HepG2 (cell line): ENCODE measurements at regions not wholly inside any gene's neighbourhood (a gene's known extent, or its start where the extent isn't known, plus 50 kb on each side); places are given as distances from the start of the nearest gene placed in this dataset.

Experiments
- ATAC-seq: fragments of 200-7000 bp; cut with Tn5 transposase; 3 replicates; pipeline ENCODE4 v1.9.1; 2020; ENCODE audit warnings: mild to moderate bottlenecking, moderate library complexity
- BruUV-seq: library from RNA; stranded (reverse); fragments of 400-500 nt; replicated peaks from 2 replicates; lab custom pipeline; 2021; lab: Mats Ljungman, UMichigan
- CTCF ChIA-PET: fragments of 300-600 bp; formaldehyde crosslinking; extraction: SDS; loops from one replicate; lab custom pipeline; 2021; ENCODE audit warnings: low total read pairs, inconsistent platforms, low intra/inter-chr PET ratio; lab: Yijun Ruan, JAX
- POLR2A ChIA-PET: fragments of 350-600 bp; sonication (Branson Sonifier 250); formaldehyde crosslinking; loops from one replicate; lab custom pipeline; 2020; ENCODE audit warnings: antibody characterized with exemption, inconsistent platforms; lab: Yijun Ruan, JAX
- DNase-seq: peaks from one replicate; pipeline ENCODE4 v3.0.0-alpha.2; 2015; ENCODE audit warnings: low spot score
- FAIRE-seq: peaks from 3 replicates; lab custom pipeline; 2011; peaks lifted over from hg19 to GRCh38; lab: Jason Lieb, UNC
- H2AFZ ChIP-seq: one replicate; pipeline ENCODE4 v1.6.1; 2011; ENCODE audit warnings: low read length, inconsistent platforms
- H3K27ac ChIP-seq: fragments of 300-600 bp; 3 replicates; pipeline ENCODE4 v1.8.0; 2011; ENCODE audit warnings: mixed run types, mild to moderate bottlenecking, mixed read lengths, low read length, inconsistent platforms; ENCODE audit not compliant: insufficient read depth; ENCODE audit errors: extremely low read length
- H3K27me3 ChIP-seq, 2 experiments: fragments of 200-600 bp in 1 of 2; 2 replicates in 1 of 2; 3 replicates in 1 of 2; pipeline versions ENCODE4 v1.6.0 to v1.8.0; 2011; ENCODE audit warnings: low read length in 2 of 2, mild to moderate bottlenecking in 2 of 2, moderate library complexity in 2 of 2, inconsistent platforms in 1 of 2; ENCODE audit not compliant: insufficient read depth in 2 of 2, control insufficient read depth in 1 of 2
- H3K36me3 ChIP-seq, 2 experiments: fragments of 200-600 bp in 1 of 2; replicated peaks in 1 of 2; 2 replicates in 1 of 2; 3 replicates in 1 of 2; pipeline versions ENCODE4 v1.5.1 to v1.8.0; 2011; ENCODE audit warnings: low read length in 2 of 2, inconsistent platforms in 1 of 2; ENCODE audit not compliant: insufficient read depth in 2 of 2, control insufficient read depth in 1 of 2
- H3K4me1 ChIP-seq: 2 replicates; pipeline ENCODE4 v1.5.1; 2012; ENCODE audit warnings: low read length, inconsistent platforms; ENCODE audit not compliant: insufficient read depth
- H3K4me2 ChIP-seq: 2 replicates; pipeline ENCODE4 v1.6.0; 2011; ENCODE audit warnings: low read depth, low read length, inconsistent platforms
- H3K4me3 ChIP-seq, 3 experiments: fragments of 200-600 bp in 1 of 3; sonication (generic), shearing (Covaris generic) in 1 of 3; replicated peaks in 1 of 3; 2 replicates each; pipeline ENCODE4 v1.5.1; 2011 to 2016; ENCODE audit warnings: low read length in 3 of 3, inconsistent platforms in 2 of 3, low read depth in 2 of 3, mild to moderate bottlenecking in 2 of 3, control low read depth in 1 of 3, mixed read lengths in 1 of 3; ENCODE audit not compliant: insufficient read depth in 1 of 3
- H3K79me2 ChIP-seq: one replicate; pipeline ENCODE4 v1.6.1; 2011; ENCODE audit warnings: low read length, inconsistent platforms; ENCODE audit not compliant: insufficient read depth
- H3K9ac ChIP-seq: 2 replicates; pipeline ENCODE4 v1.6.0; 2011; ENCODE audit warnings: mild to moderate bottlenecking, low read depth, low read length, inconsistent platforms; ENCODE audit not compliant: insufficient read depth
- H3K9me3 ChIP-seq: 2 replicates; pipeline ENCODE4 v1.5.1; 2012; ENCODE audit warnings: mild to moderate bottlenecking, low read length
- H4K20me1 ChIP-seq: 2 replicates; pipeline ENCODE4 v1.6.0; 2011; ENCODE audit warnings: inconsistent platforms, mild to moderate bottlenecking, low read length, moderate library complexity; ENCODE audit not compliant: insufficient read depth
- CENPBD1 ChIP-seq: sonication (generic); formaldehyde crosslinking; IDR thresholded peaks from 2 replicates; pipeline ENCODE4 v1.8.0; 2022; ENCODE audit warnings: missing genetic modification reagents, low read depth, mild to moderate bottlenecking, borderline replicate concordance
- EED ChIP-seq: sonication (generic); formaldehyde crosslinking; IDR thresholded peaks from 2 replicates; pipeline ENCODE4 v1.5.0; 2020; ENCODE audit warnings: mild to moderate bottlenecking, missing genetic modification reagents
- MEIS2 ChIP-seq: sonication (generic); formaldehyde crosslinking; IDR thresholded peaks from 2 replicates; pipeline ENCODE4 v1.9.0; 2021; ENCODE audit warnings: mild to moderate bottlenecking, missing genetic modification reagents
- NR2F2 ChIP-seq: IDR thresholded peaks from 2 replicates; pipeline ENCODE4 v1.6.1; 2012; ENCODE audit warnings: low read depth, inconsistent platforms, borderline replicate concordance
- XRCC5 ChIP-seq: fragments of 200-400 bp; formaldehyde crosslinking; optimal IDR thresholded peaks from 2 replicates; pipeline ENCODE3; 2017; ENCODE audit warnings: mild to moderate bottlenecking, low read length
- ZNF24 ChIP-seq: fragments of 450-650 bp; IDR thresholded peaks from 2 replicates; pipeline ENCODE4 v1.6.1; 2017; ENCODE audit warnings: antibody characterized with exemption, mild to moderate bottlenecking
- ZNF800 ChIP-seq: sonication (generic); formaldehyde crosslinking; IDR thresholded peaks from 2 replicates; pipeline ENCODE4 v1.4.0; 2020; ENCODE audit warnings: missing genetic modification reagents
- ZSCAN5A ChIP-seq: sonication (generic); formaldehyde crosslinking; IDR thresholded peaks from 2 replicates; pipeline ENCODE4 v1.8.0; 2022; ENCODE audit warnings: mild to moderate bottlenecking, missing genetic modification reagents, borderline replicate concordance
- WGBS: methylation state at CpG from one replicate; pipeline ENCODE4 v1.1.6; 2017; ENCODE audit warnings: low lambda C conversion rate; 5-methylcytosine and 5-hydroxymethylcytosine counted together
- in situ Hi-C: cut with HindIII; loops from 2 replicates; pipeline ENCODE4 v1.10.0; 2017; ENCODE audit warnings: low pct_unique_long_range_greater_than_20kb; ENCODE audit not compliant: extremely low pct_ligation_motif_present
- intact Hi-C: fragments of 100-400 bp; cut with micrococcal nuclease; formaldehyde crosslinking; loops from one replicate; pipeline ENCODE4 v1.10.0; 2022; ENCODE audit not compliant: unreplicated experiment

- ATAC-seq (no peak), FAIRE-seq (no peak), DNase-seq (no peak)
- no TSS peak for BruUV-seq
- ChIA-PET POLR2A (no interaction called here), CTCF (no interaction called here)
- WGBS, result 28% methylated on average over 2 of the region's 2 CpGs
- Histone ChIP-seq H2AFZ (no peak overlapping the region), H3K27me3 (no peaks in the 10 kb centered on the region), H3K36me3 (no peaks in the 10 kb centered on the region), H3K4me2 (no peak overlapping the region), H3K9me3 (peaks cover 17% of the 10 kb centered on the region), H4K20me1 (no peaks in the 10 kb centered on the region), H3K79me2 (no peaks in the 10 kb centered on the region), H3K27ac (no peak overlapping the region), H3K4me1 (no peaks in the 10 kb centered on the region), H3K4me3 (no peak overlapping the region), H3K9ac (no peak overlapping the region)
- in situ Hi-C loops (no loop called here), intact Hi-C loops (no loop called here)
- TF ChIP-seq ZNF800 (CRISPR knock-in tag) (no peak), XRCC5 (no peak), EED (CRISPR knock-in tag) (no peak), MEIS2 (CRISPR knock-in tag) (no peak), ZNF24 (no peak), NR2F2 (no peak), CENPBD1 (no peak), ZSCAN5A (CRISPR knock-in tag) (no peak)
These were observed 305.0 kb upstream of the CCNH start for GRCh38 chr5:87717761-87718160.
